Fibroblast of lung (primary cell): ENCODE measurements at regions not wholly inside any gene's neighbourhood (a gene's known extent, or its start where the extent isn't known, plus 50 kb on each side); places are given as distances from the start of the nearest gene placed in this dataset.

Experiments used
- DNase-seq, 2 donors: peaks; one replicate each; pipeline versions ENCODE4 v3.0.0 to v3.0.0-alpha.2; 2010; ENCODE audit warnings: low read depth in 2 of 2
- H2AFZ ChIP-seq: 2 replicates; pipeline ENCODE4 v1.5.1; 2012; ENCODE audit warnings: low read length, control low read depth, inconsistent platforms
- H3K27ac ChIP-seq: 2 replicates; pipeline ENCODE4 v1.5.1; 2011; ENCODE audit warnings: low read length, control low read depth; ENCODE audit not compliant: insufficient read depth
- H3K27me3 ChIP-seq: 2 replicates; pipeline ENCODE4 v1.5.1; 2011; ENCODE audit warnings: mild to moderate bottlenecking, low read length; ENCODE audit not compliant: control insufficient read depth, insufficient read depth
- H3K36me3 ChIP-seq: 2 replicates; pipeline ENCODE4 v1.5.1; 2011; ENCODE audit warnings: low read length; ENCODE audit not compliant: control insufficient read depth, insufficient read depth
- H3K4me1 ChIP-seq: 2 replicates; pipeline ENCODE4 v1.5.1; 2011; ENCODE audit warnings: low read length; ENCODE audit not compliant: control insufficient read depth, insufficient read depth; ENCODE audit errors: extremely low read depth
- H3K4me2 ChIP-seq: 2 replicates; pipeline ENCODE4 v1.5.1; 2011; ENCODE audit warnings: low read length, control low read depth; ENCODE audit not compliant: insufficient read depth; ENCODE audit errors: extremely low read depth
- H3K4me3 ChIP-seq, 4 experiments: fragments of 200-600 bp in 1 of 4; sonication (generic) in 1 of 4; replicated peaks in 1 of 4; 2 replicates each; pipeline ENCODE4 v1.5.1; 2011 to 2016; ENCODE audit warnings: low read length in 4 of 4, low read depth in 3 of 4, mild to moderate bottlenecking in 3 of 4, control low read depth in 2 of 4, inconsistent platforms in 1 of 4, mixed read lengths in 1 of 4; ENCODE audit not compliant: insufficient read depth in 1 of 4; ENCODE audit errors: control extremely low read depth in 1 of 4
- H3K79me2 ChIP-seq: 2 replicates; pipeline ENCODE4 v1.5.1; 2012; ENCODE audit warnings: mild to moderate bottlenecking, low read length, inconsistent platforms; ENCODE audit not compliant: control insufficient read depth, insufficient read depth
- H3K9ac ChIP-seq: 2 replicates; pipeline ENCODE4 v1.5.1; 2011; ENCODE audit warnings: mild to moderate bottlenecking, low read length, control low read depth; ENCODE audit not compliant: insufficient read depth
- H3K9me3 ChIP-seq: 2 replicates; pipeline ENCODE4 v1.5.1; 2012; ENCODE audit warnings: low read depth, low read length; ENCODE audit not compliant: control insufficient read depth, insufficient read depth
- H4K20me1 ChIP-seq: 2 replicates; pipeline ENCODE4 v1.5.1; 2011; ENCODE audit warnings: low read length; ENCODE audit not compliant: control insufficient read depth, insufficient read depth; ENCODE audit errors: extremely low read depth
- EZH2 ChIP-seq: IDR thresholded peaks from 2 replicates; pipeline ENCODE4 v1.5.1; 2012; ENCODE audit warnings: low read length, control low read depth, mild to moderate bottlenecking; ENCODE audit errors: missing control alignments
- TF ChIP-seq, protein P1 (sequence below), 2 donors: IDR thresholded peaks in 1 of 2; conservative IDR thresholded peaks in 1 of 2; 1 replicate in 1 of 2; 2 replicates in 1 of 2; pipeline ENCODE4 v1.5.1; 2011 to 2012; ENCODE audit warnings: low read length in 2 of 2, control low read depth in 1 of 2, inconsistent platforms in 1 of 2, low read depth in 1 of 2, mild to moderate bottlenecking in 1 of 2

DNA sequence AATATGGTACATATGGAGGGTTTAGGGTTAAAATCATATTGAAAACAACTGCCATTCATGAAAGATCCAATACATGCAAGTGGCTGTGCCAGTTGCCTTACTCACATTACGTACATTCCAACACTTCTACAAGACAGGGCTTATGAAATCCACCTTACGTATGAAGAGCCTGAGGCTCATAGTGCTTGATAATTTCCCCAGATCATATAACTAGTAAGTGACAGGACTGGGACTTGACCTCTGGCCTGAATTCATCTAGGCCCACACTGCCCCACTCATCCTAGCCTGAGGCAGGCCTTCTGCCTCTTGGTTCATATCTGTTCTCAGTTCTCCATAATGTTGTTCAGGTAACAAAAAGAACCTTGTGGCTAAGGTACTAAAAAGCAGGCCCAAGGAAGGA is 226.3 kb downstream of the FGF13 start:
- Histone ChIP-seq H2AFZ (no peak overlapping the region), H3K4me3 (no peak overlapping the region)

DNA sequence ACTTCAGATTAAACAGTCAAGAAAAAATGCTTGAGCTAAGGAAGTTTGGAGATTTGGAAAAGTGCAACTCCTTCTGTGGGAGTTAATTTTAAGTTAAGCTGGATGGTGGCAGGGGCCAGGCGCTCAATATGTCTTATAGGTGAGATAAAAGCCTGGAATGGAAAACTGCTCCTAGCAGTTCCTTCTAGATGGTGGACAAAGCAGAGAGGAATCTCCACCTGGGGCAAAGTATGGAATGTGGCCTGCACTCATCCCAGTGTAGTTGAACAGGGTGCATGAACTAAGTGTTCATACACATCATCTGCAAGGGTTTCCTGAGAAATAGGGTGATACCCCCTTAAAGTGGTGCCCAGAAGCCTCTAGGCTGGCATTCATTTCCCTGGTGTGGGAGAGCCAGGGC is 227.1 kb downstream of the FGF13 start:
- Histone ChIP-seq H3K9me3 (no peaks in the 10 kb centered on the region), H3K27me3 (no peaks in the 10 kb centered on the region), H3K4me2 (no peak overlapping the region), H3K79me2 (no peaks in the 10 kb centered on the region), H3K4me3 (no peak overlapping the region), H4K20me1 (no peaks in the 10 kb centered on the region), H2AFZ (no peak overlapping the region), H3K27ac (no peak overlapping the region), H3K4me1 (no peaks in the 10 kb centered on the region), H3K36me3 (no peaks in the 10 kb centered on the region), H3K9ac (no peak overlapping the region)
- TF ChIP-seq EZH2: no peak
- TF ChIP-seq, protein P1, sequence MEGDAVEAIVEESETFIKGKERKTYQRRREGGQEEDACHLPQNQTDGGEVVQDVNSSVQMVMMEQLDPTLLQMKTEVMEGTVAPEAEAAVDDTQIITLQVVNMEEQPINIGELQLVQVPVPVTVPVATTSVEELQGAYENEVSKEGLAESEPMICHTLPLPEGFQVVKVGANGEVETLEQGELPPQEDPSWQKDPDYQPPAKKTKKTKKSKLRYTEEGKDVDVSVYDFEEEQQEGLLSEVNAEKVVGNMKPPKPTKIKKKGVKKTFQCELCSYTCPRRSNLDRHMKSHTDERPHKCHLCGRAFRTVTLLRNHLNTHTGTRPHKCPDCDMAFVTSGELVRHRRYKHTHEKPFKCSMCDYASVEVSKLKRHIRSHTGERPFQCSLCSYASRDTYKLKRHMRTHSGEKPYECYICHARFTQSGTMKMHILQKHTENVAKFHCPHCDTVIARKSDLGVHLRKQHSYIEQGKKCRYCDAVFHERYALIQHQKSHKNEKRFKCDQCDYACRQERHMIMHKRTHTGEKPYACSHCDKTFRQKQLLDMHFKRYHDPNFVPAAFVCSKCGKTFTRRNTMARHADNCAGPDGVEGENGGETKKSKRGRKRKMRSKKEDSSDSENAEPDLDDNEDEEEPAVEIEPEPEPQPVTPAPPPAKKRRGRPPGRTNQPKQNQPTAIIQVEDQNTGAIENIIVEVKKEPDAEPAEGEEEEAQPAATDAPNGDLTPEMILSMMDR (conservative IDR thresholded peaks at IDR 0.05 in 1 of 2, IDR thresholded peaks at IDR 0.05 in 1 of 2; ENCODE audit: low read depth in 1 of 2, low read length in 2 of 2): no peak
- no peak for DNase-seq

More for the DNA sequence above, 226.3 kb downstream of the FGF13 start:
- no peak for DNase-seq
- H3K9ac ChIP-seq: no peak overlapping the region
- no peaks in the 10 kb centered on the region for H3K79me2 ChIP-seq
- H3K9me3 ChIP-seq: no peaks in the 10 kb centered on the region
- H3K36me3 ChIP-seq: no peaks in the 10 kb centered on the region
- H4K20me1 ChIP-seq: no peaks in the 10 kb centered on the region
- H3K27me3 ChIP-seq: no peaks in the 10 kb centered on the region
- H3K4me1 ChIP-seq: no peaks in the 10 kb centered on the region
- no peak for TF ChIP-seq EZH2
- TF ChIP-seq, protein P1 (conservative IDR thresholded peaks at IDR 0.05 in 1 of 2, IDR thresholded peaks at IDR 0.05 in 1 of 2; ENCODE audit: low read depth in 1 of 2, low read length in 2 of 2): no peak
- H3K27ac ChIP-seq: no peak overlapping the region
- H3K4me2 ChIP-seq: no peak overlapping the region

DNA sequence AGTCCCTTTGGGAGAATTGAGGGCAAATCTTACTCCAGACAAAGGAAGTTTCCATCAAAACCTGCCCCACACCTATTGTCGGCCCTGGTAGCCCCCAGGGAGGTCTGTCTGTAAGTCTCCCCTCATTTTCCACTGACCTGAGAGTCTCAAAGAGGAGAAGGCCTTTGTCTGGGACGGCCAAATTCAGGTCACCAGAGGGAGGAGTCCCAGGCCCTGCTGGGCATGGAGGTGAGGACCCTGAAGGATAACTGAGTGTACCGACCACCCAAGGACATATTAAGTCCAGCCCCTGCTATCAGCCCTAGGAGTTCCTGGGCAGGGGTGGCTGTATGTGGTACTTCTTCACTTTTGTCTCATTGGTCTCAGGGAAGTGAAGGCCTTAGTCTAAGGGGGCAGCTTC is 229.9 kb downstream of the FGF13 start:
- no peak overlapping the region for H3K4me2 ChIP-seq
- H3K79me2 ChIP-seq: no peaks in the 10 kb centered on the region
- H3K27ac ChIP-seq: no peak overlapping the region
- no peaks in the 10 kb centered on the region for H3K36me3 ChIP-seq
- H3K9me3 ChIP-seq: no peaks in the 10 kb centered on the region
- H3K4me1 ChIP-seq: no peaks in the 10 kb centered on the region
- no peak overlapping the region for H3K4me3 ChIP-seq
- no peak for DNase-seq
- no peak overlapping the region for H2AFZ ChIP-seq
- no peak overlapping the region for H3K9ac ChIP-seq
- no peaks in the 10 kb centered on the region for H4K20me1 ChIP-seq
- TF ChIP-seq, protein P1 (conservative IDR thresholded peaks at IDR 0.05 in 1 of 2, IDR thresholded peaks at IDR 0.05 in 1 of 2; ENCODE audit: low read depth in 1 of 2, low read length in 2 of 2): no peak
- no peak for TF ChIP-seq EZH2
- H3K27me3 ChIP-seq: no peaks in the 10 kb centered on the region
